Left lung (tissue), 4 donors: ENCODE measurements at regions not wholly inside any gene's neighbourhood (a gene's known extent, or its start where the extent isn't known, plus 50 kb on each side); places are given as distances from the start of the nearest gene placed in this dataset.

Experiments used
- ATAC-seq: fragments of 200-7000 bp; cut with Tn5 transposase; one replicate; pipeline ENCODE4 v1.9.1; 2020; ENCODE audit warnings: moderate library complexity
- DNase-seq, 4 donors: peaks; one replicate each; pipeline ENCODE4 v3.0.0-alpha.2; 2013 to 2020
- H3K27ac ChIP-seq, 2 donors: fragments of 200-600 bp; sonication (generic) in 1 of 2; one replicate each; pipeline versions ENCODE4 v1.5.0 to v1.8.0; 2020 to 2021
- H3K27me3 ChIP-seq, 2 donors: fragments of 200-600 bp; sonication (generic) in 1 of 2; one replicate each; pipeline versions ENCODE4 v1.5.0 to v1.8.0; 2020 to 2021
- H3K36me3 ChIP-seq, 2 donors: fragments of 200-600 bp; sonication (generic) in 1 of 2; one replicate each; pipeline versions ENCODE4 v1.5.0 to v1.8.0; 2020 to 2021
- H3K4me1 ChIP-seq, 2 donors: fragments of 200-600 bp; one replicate each; pipeline ENCODE4 v1.8.0; 2021
- H3K4me3 ChIP-seq, 2 donors: fragments of 200-600 bp; sonication (generic) in 1 of 2; one replicate each; pipeline versions ENCODE4 v1.5.0 to v1.8.0; 2020 to 2021; ENCODE audit warnings: mild to moderate bottlenecking in 1 of 2
- H3K9me3 ChIP-seq, 2 donors: fragments of 200-600 bp; sonication (generic) in 1 of 2; one replicate each; pipeline versions ENCODE4 v1.5.0 to v1.8.0; 2020 to 2021
- CTCF ChIP-seq, 2 donors: fragments of 200-600 bp; sonication (generic) in 1 of 2; IDR thresholded peaks; one replicate each; pipeline versions ENCODE4 v1.5.0 to v1.8.0; 2021; ENCODE audit warnings: antibody characterized with exemption in 2 of 2
- intact Hi-C, 2 donors: fragments of 100-400 bp; cut with DNase I; formaldehyde crosslinking; loops; one replicate each; pipeline versions ENCODE4 v1.11.2 to v1.14.2; 2022
- donor health status: DM: no; HTN: yes; CAD: no.
- donor health status: DM: no; HTN: no; CAD: no.

- no peaks in the 10 kb centered on the region for H3K4me1 ChIP-seq
- H3K9me3 ChIP-seq: peaks cover 0 to 6% of the 10 kb centered on the region in 2 donors
- no peaks in the 10 kb centered on the region for H3K27me3 ChIP-seq
- no peak for TF ChIP-seq CTCF (IDR thresholded peaks at IDR 0.05)
- no peak for DNase-seq
- no peak overlapping the region for H3K27ac ChIP-seq
- intact Hi-C loops: no loop called here
- ATAC-seq: no peak
- no peaks in the 10 kb centered on the region for H3K36me3 ChIP-seq
- no peak overlapping the region for H3K4me3 ChIP-seq
These were observed 80.6 kb downstream of the MFSD1 start for GRCh38 chr3:158882445-158882844.

- ATAC-seq (no peak), DNase-seq (no peak)
- Histone ChIP-seq H3K27me3 (no peaks in the 10 kb centered on the region), H3K4me3 (no peak overlapping the region), H3K36me3 (no peaks in the 10 kb centered on the region), H3K9me3 (no peaks in the 10 kb centered on the region), H3K4me1 (no peaks in the 10 kb centered on the region), H3K27ac (no peak overlapping the region)
- intact Hi-C loops: no loop called here
- no peak for TF ChIP-seq CTCF (IDR thresholded peaks at IDR 0.05)
These were observed 94.9 kb downstream of the MFSD1 start for GRCh38 chr3:158896729-158897128.

DNA sequence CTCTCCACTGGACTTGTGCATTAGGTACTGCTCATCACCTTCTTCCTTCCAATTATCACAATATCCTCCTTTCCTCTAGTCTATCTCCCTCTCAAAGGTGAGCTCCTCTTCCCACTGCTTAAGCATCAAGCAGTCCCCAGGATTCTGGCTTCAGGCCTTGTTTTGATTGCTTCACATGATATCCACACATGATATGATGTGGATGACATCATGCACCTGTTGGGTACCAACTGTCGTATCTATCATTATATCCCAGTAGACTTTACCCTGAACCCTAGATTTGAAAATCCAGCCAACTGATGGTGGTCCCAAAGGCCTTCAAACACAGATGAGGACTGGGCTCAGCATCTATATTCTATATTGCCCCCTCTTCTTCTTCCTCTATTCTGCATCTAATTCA lies 104.9 kb downstream of the MFSD1 start:
- no peak overlapping the region for H3K4me3 ChIP-seq
- no peak for DNase-seq
- intact Hi-C loops: no loop called here

GRCh38 chr3:158908187-158908734 lies 106.4 kb downstream of the MFSD1 start:
- intact Hi-C loops: no loop called here
- ATAC-seq: no peak
- no peak for TF ChIP-seq CTCF (IDR thresholded peaks at IDR 0.05)
- Histone ChIP-seq H3K9me3 (no peaks in the 10 kb centered on the region), H3K4me1 (no peaks in the 10 kb centered on the region), H3K27me3 (no peaks in the 10 kb centered on the region), H3K27ac (no peak overlapping the region), H3K4me3 (no peak overlapping the region), H3K36me3 (no peaks in the 10 kb centered on the region)
- DNase-seq: no peak

More for the DNA sequence above, 104.9 kb downstream of the MFSD1 start:
- no peaks in the 10 kb centered on the region for H3K4me1 ChIP-seq
- no peaks in the 10 kb centered on the region for H3K36me3 ChIP-seq
- H3K27ac ChIP-seq: no peak overlapping the region
- no peak for TF ChIP-seq CTCF (IDR thresholded peaks at IDR 0.05)
- H3K9me3 ChIP-seq: no peaks in the 10 kb centered on the region
- no peaks in the 10 kb centered on the region for H3K27me3 ChIP-seq
- no peak for ATAC-seq

DNA sequence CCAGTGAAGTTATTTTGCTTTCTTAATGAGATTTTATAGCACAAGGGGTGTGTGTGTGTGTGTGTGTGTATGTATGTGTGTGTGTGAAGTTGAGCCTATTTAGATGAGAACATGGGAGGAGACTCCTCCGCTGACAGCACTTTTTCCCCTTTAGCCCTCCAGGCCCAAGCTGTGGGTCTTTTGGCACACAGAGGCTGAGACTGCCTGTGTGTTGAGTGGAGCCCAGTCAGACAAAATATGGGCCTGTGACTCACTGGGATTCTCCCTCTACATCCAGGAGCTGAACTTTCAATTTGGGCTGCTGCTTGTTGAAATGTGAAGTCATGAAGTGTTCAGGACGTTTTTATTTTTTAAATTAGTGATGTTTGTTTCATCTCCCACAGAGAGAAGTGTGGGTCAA lies 108.0 kb downstream of the MFSD1 start:
- H3K4me1 ChIP-seq: no peaks in the 10 kb centered on the region
- ATAC-seq: peak; percentile 45
- intact Hi-C loops: no loop called here

More for the DNA sequence above, 108.0 kb downstream of the MFSD1 start:
- no peak for TF ChIP-seq CTCF (IDR thresholded peaks at IDR 0.05)
- DNase-seq: no peak
- H3K4me3 ChIP-seq: no peak overlapping the region
- no peaks in the 10 kb centered on the region for H3K9me3 ChIP-seq
- H3K27ac ChIP-seq: no peak overlapping the region
- no peaks in the 10 kb centered on the region for H3K27me3 ChIP-seq
- H3K36me3 ChIP-seq: no peaks in the 10 kb centered on the region
